ENCODE measurements at regions not wholly inside any gene's neighbourhood (a gene's known extent, or its start where the extent isn't known, plus 50 kb on each side); places are given as distances from the start of the nearest gene placed in this dataset.
A peak's percentile ranks its signal among the peaks of the same experiment; 100 is the strongest.

- H3K36me3 Mint-ChIP-seq (ENCODE audit: low read depth): no peaks in the 10 kb centered on the region
- intact Hi-C loops (cut with micrococcal nuclease): loop anchor here (5.0 to 10.0 kb wide), 2 partner anchors 964 to 1587 kb away; partner anchors contain the start of gene HS3ST3B1
- no peak overlapping the region for H3K27ac Mint-ChIP-seq
- no peak for DNase-seq (ENCODE audit: low spot score)
- H3K4me1 Mint-ChIP-seq (ENCODE audit: low read depth): peaks cover 4% of the 10 kb centered on the region
- peaks cover 12% of the 10 kb centered on the region for H3K27me3 Mint-ChIP-seq (ENCODE audit: low read depth)
- H3K4me3 Mint-ChIP-seq (ENCODE audit: low read depth): peak overlapping the region; percentile 7
- no peaks in the 10 kb centered on the region for H3K9me3 Mint-ChIP-seq
These were observed 263.8 kb downstream of the HS3ST3A1 start for GRCh38 chr17:13337864-13338371.

GRCh38 chr17:13337151-13337550 lies 264.6 kb downstream of the HS3ST3A1 start:
- Mint-ChIP-seq H3K36me3 (ENCODE audit: low read depth) (no peaks in the 10 kb centered on the region), H3K27ac (no peak overlapping the region), H3K4me3 (ENCODE audit: low read depth) (no peak overlapping the region), H3K27me3 (ENCODE audit: low read depth) (peaks cover 12% of the 10 kb centered on the region), H3K9me3 (no peaks in the 10 kb centered on the region), H3K4me1 (ENCODE audit: low read depth) (peaks cover 4% of the 10 kb centered on the region)
- DNase-seq (ENCODE audit: low spot score): no peak
- intact Hi-C loops (cut with micrococcal nuclease): loop anchor here (5.0 to 10.0 kb wide), 2 partner anchors 965 to 1588 kb away; partner anchors contain the start of gene HS3ST3B1

DNA sequence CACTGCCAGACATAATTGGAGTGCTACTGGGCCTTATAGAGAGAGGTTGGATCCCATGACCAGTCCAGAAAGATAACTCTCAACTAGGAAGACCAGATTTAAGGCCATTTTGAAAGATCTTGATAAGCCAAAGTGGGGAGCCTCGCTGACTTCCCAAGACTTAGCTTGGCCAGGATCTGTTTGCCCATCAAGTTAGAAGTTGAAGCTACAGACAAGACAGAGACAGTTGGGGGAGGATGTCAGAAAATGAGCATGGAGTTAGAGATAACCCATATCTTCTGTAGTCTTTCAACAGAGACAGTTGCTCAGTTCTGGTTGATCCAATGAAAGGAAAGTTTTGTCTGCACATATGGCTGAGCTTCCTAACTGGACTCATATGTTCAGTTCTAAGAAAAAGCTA lies 267.4 kb downstream of the HS3ST3A1 start:
- H3K4me1 Mint-ChIP-seq (ENCODE audit: low read depth): peaks cover 4% of the 10 kb centered on the region
- no peak for DNase-seq (ENCODE audit: low spot score)
- H3K9me3 Mint-ChIP-seq: no peaks in the 10 kb centered on the region
- intact Hi-C loops (cut with micrococcal nuclease): loop anchor here (10.0 kb wide), 1 partner anchor 1590 kb away; no protein-coding TSS in a partner anchor
- no peak overlapping the region for H3K4me3 Mint-ChIP-seq (ENCODE audit: low read depth)
- H3K27me3 Mint-ChIP-seq (ENCODE audit: low read depth): peaks cover 9% of the 10 kb centered on the region
- no peak overlapping the region for H3K27ac Mint-ChIP-seq
- H3K36me3 Mint-ChIP-seq (ENCODE audit: low read depth): no peaks in the 10 kb centered on the region

DNA sequence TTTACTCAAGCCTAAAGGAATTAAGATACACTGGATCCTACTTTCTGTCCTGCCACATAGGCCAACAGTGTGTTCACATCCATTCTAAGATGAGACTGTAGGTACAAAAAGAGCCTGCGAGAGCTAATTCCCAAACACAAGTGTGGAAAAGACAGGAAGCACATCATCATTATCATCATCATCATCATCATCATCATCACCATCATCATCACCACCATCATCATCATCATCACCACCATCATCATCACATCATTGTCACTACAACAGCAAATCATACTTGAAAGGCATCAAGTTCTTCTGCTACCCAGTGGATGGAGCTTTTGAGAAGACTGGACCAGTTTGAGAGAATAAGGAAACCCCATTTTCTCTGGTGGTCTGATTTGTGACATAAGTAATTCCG lies 268.1 kb downstream of the HS3ST3A1 start:
- intact Hi-C loops (cut with micrococcal nuclease): loop anchor here (10.0 kb wide), 1 partner anchor 1591 kb away; no protein-coding TSS in a partner anchor
- H3K27ac Mint-ChIP-seq: no peak overlapping the region

DNA sequence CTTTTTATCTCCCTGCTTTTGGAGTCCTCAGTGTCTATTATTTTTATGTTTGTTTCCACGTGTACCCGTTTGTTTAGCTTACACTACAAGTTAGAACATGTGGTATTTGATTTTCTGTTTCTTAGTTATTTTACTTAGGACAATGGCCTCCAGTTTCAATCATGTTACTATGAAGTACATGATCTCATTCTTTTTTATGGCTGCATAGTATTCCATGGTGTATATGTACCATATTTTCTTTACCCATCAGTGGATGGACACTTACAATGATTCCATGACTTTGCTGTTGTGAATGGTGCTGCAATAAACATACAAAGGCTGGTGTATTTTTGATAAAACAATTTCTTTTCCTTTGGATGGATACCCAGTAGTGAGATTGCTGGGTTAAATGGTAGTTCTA lies 269.5 kb downstream of the HS3ST3A1 start:
- H3K4me1 Mint-ChIP-seq (ENCODE audit: low read depth): no peaks in the 10 kb centered on the region
- no peak overlapping the region for H3K4me3 Mint-ChIP-seq (ENCODE audit: low read depth)
- H3K36me3 Mint-ChIP-seq (ENCODE audit: low read depth): no peaks in the 10 kb centered on the region
- intact Hi-C loops (cut with micrococcal nuclease): loop anchor here (10.0 kb wide), 1 partner anchor 1593 kb away; no protein-coding TSS in a partner anchor
- H3K27me3 Mint-ChIP-seq (ENCODE audit: low read depth): no peaks in the 10 kb centered on the region
- no peak overlapping the region for H3K27ac Mint-ChIP-seq
- no peaks in the 10 kb centered on the region for H3K9me3 Mint-ChIP-seq
- no peak for DNase-seq (ENCODE audit: low spot score)

More for the DNA sequence above, 268.1 kb downstream of the HS3ST3A1 start:
- Mint-ChIP-seq H3K27me3 (ENCODE audit: low read depth) (peaks cover 9% of the 10 kb centered on the region), H3K4me1 (ENCODE audit: low read depth) (peaks cover 4% of the 10 kb centered on the region), H3K4me3 (ENCODE audit: low read depth) (no peak overlapping the region), H3K9me3 (no peaks in the 10 kb centered on the region), H3K36me3 (ENCODE audit: low read depth) (no peaks in the 10 kb centered on the region)
- no peak for DNase-seq (ENCODE audit: low spot score)

DNA sequence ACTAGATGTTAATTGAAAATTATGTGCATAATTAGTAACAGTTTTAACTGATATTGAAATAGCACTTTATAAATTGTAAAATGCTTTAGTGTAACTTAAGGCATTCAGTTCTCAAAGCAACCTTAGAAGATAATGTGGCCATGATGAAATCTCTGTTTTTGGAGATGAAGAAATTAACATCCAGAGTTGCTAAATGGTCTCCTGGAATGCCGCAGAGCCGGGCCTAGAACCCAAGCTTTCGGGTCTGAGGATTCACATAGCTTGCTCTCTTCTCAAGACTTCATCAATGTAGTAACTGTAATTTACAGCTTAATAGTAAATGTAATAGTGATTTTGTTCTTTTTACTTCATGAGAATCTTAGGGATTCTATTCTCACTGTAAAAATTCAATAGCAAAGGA lies 272.3 kb downstream of the HS3ST3A1 start:
- no peak overlapping the region for H3K27ac Mint-ChIP-seq
- no peak overlapping the region for H3K4me3 Mint-ChIP-seq (ENCODE audit: low read depth)
- no peaks in the 10 kb centered on the region for H3K4me1 Mint-ChIP-seq (ENCODE audit: low read depth)
- no peaks in the 10 kb centered on the region for H3K36me3 Mint-ChIP-seq (ENCODE audit: low read depth)
- intact Hi-C loops (cut with micrococcal nuclease): no loop called here
- H3K27me3 Mint-ChIP-seq (ENCODE audit: low read depth): no peaks in the 10 kb centered on the region
- no peaks in the 10 kb centered on the region for H3K9me3 Mint-ChIP-seq
- no peak for DNase-seq (ENCODE audit: low spot score)

- Mint-ChIP-seq H3K27ac (no peak overlapping the region), H3K4me1 (ENCODE audit: low read depth) (no peaks in the 10 kb centered on the region), H3K9me3 (no peaks in the 10 kb centered on the region), H3K4me3 (ENCODE audit: low read depth) (no peak overlapping the region), H3K36me3 (ENCODE audit: low read depth) (no peaks in the 10 kb centered on the region), H3K27me3 (ENCODE audit: low read depth) (no peaks in the 10 kb centered on the region)
- intact Hi-C loops (cut with micrococcal nuclease): no loop called here
- no peak for DNase-seq (ENCODE audit: low spot score)
These were observed 277.7 kb downstream of the HS3ST3A1 start for GRCh38 chr17:13323990-13324389.

- Mint-ChIP-seq H3K4me1 (ENCODE audit: low read depth) (no peaks in the 10 kb centered on the region), H3K27me3 (ENCODE audit: low read depth) (no peaks in the 10 kb centered on the region), H3K4me3 (ENCODE audit: low read depth) (no peak overlapping the region), H3K9me3 (no peaks in the 10 kb centered on the region), H3K36me3 (ENCODE audit: low read depth) (no peaks in the 10 kb centered on the region), H3K27ac (no peak overlapping the region)
- DNase-seq (ENCODE audit: low spot score): no peak
- intact Hi-C loops (cut with micrococcal nuclease): no loop called here
These were observed 279.6 kb downstream of the HS3ST3A1 start for GRCh38 chr17:13321951-13322701.

DNA sequence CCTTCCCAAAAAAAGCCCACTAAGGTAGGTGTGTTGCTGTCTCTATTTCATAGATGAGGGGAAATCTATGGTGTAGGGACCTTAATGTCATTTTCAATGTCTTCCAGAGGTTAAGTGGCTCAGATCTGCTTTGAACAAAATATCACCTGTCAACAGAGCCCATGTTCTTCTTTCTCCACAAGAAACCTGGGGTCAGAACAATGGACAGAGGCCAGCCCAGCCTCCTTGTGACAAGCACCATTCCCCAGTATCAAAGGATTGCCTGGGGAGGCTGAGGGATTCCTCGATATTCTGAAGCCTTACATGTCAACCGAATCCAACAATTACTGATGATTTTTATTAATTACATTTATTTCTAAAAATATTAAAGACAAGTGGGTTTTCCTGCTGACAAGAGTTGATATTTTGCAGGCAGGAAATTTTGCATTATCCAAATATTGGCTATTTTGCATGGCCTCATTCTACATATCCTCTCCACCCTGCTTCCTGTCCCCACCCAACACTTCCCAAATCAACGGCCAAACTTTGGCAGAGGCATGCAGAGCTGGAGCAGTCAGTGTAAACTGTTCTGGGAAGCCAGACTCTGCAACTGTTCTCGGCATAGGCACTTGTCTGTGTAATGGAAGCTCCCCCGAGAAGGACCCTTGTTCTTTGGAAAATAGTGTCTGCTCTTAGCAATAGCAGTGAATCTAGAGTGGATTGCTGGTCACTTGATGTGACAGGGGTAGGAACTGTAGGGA lies 281.5 kb downstream of the HS3ST3A1 start:
- intact Hi-C loops (cut with micrococcal nuclease): no loop called here
- Mint-ChIP-seq H3K27me3 (ENCODE audit: low read depth) (no peaks in the 10 kb centered on the region), H3K36me3 (ENCODE audit: low read depth) (no peaks in the 10 kb centered on the region), H3K4me3 (ENCODE audit: low read depth) (no peak overlapping the region), H3K27ac (no peak overlapping the region), H3K9me3 (no peaks in the 10 kb centered on the region), H3K4me1 (ENCODE audit: low read depth) (no peaks in the 10 kb centered on the region)
- DNase-seq (ENCODE audit: low spot score): no peak

DNA sequence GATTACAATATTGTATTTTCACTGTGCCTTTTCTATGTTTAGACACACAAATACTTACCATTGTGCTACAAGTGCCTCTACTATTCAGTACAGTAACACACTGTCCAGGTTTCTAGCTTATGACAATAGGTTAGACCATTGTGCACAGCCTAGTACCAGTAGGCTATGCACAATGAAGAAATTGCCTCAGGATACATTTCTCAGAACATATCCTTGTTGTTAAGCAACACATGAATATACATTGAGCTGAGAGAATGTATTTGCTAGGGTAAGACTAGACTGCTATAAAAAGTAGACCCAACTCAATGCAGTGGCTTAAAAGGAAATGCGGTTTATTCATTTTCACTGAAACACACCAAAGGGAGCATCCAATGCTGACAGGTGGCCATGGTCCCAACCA lies 285.1 kb downstream of the HS3ST3A1 start:
- Mint-ChIP-seq H3K4me3 (ENCODE audit: low read depth) (no peak overlapping the region), H3K4me1 (ENCODE audit: low read depth) (no peaks in the 10 kb centered on the region), H3K27ac (no peak overlapping the region), H3K36me3 (ENCODE audit: low read depth) (no peaks in the 10 kb centered on the region), H3K9me3 (no peaks in the 10 kb centered on the region), H3K27me3 (ENCODE audit: low read depth) (no peaks in the 10 kb centered on the region)
- DNase-seq (ENCODE audit: low spot score): no peak
- intact Hi-C loops (cut with micrococcal nuclease): no loop called here

DNA sequence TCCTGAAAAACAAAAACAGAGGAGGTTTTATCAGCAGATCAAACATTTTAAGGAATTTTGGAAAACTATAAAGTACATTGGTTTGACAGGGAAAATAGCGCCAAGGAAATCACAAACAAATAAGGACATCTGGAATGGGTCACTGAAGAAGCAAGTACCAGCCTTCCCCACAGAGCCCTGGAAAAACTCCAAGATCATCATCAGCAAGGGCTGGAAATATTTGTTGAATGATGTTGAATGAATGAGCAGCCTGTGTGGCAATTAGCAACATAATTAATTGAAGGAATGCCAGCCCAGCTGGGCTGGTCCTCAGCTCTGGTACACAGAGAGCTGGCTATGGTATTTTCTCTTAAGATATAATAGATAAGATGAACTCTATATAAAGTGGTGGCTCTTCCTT lies 290.4 kb downstream of the HS3ST3A1 start:
- no peak overlapping the region for H3K4me3 Mint-ChIP-seq (ENCODE audit: low read depth)
- H3K36me3 Mint-ChIP-seq (ENCODE audit: low read depth): no peaks in the 10 kb centered on the region
- no peak overlapping the region for H3K27ac Mint-ChIP-seq
- intact Hi-C loops (cut with micrococcal nuclease): no loop called here
- peaks cover 14% of the 10 kb centered on the region for H3K9me3 Mint-ChIP-seq
- no peaks in the 10 kb centered on the region for H3K27me3 Mint-ChIP-seq (ENCODE audit: low read depth)
- DNase-seq (ENCODE audit: low spot score): no peak
- H3K4me1 Mint-ChIP-seq (ENCODE audit: low read depth): peaks cover 1% of the 10 kb centered on the region

GRCh38 chr17:13310858-13311257 lies 290.9 kb downstream of the HS3ST3A1 start:
- Mint-ChIP-seq H3K27me3 (ENCODE audit: low read depth) (no peaks in the 10 kb centered on the region), H3K9me3 (peaks cover 14% of the 10 kb centered on the region), H3K36me3 (ENCODE audit: low read depth) (no peaks in the 10 kb centered on the region), H3K4me1 (ENCODE audit: low read depth) (peaks cover 1% of the 10 kb centered on the region), H3K27ac (no peak overlapping the region), H3K4me3 (ENCODE audit: low read depth) (no peak overlapping the region)
- no peak for DNase-seq (ENCODE audit: low spot score)
- intact Hi-C loops (cut with micrococcal nuclease): no loop called here

Data from activated T-helper 2 cell treated with anti-CD3 and anti-CD28 coated beads, Interferon-gamma antibody, Interleukin-2, Interleukin-4, amounts not matched to agents 10 μg/mL and 5 μg/mL and 100 μg/mL, durations not matched to agents 14 hours and 24 hours and 36 hours (primary cell).